Thymus (tissue), 11 donors: ENCODE measurements at regions not wholly inside any gene's neighbourhood (a gene's known extent, or its start where the extent isn't known, plus 50 kb on each side); places are given as distances from the start of the nearest gene placed in this dataset.

Experiments used
- DNase-seq, 9 donors: peaks; one replicate each; pipeline ENCODE4 v3.0.0-alpha.2; 2013; ENCODE audit warnings: low spot score in 9 of 9, low read depth in 6 of 9, missing footprints in 1 of 9
- H3K27ac ChIP-seq, 2 donors: one replicate each; pipeline ENCODE4 v1.5.1; 2013; ENCODE audit warnings: control low read depth in 1 of 2, low read depth in 1 of 2, low read length in 1 of 2, mild to moderate bottlenecking in 1 of 2, moderate library complexity in 1 of 2
- H3K27me3 ChIP-seq, 2 donors: one replicate each; pipeline ENCODE4 v1.5.1; 2013; ENCODE audit warnings: low read length in 1 of 2; ENCODE audit not compliant: control insufficient read depth in 2 of 2, insufficient read depth in 1 of 2
- H3K36me3 ChIP-seq, 2 donors: one replicate each; pipeline ENCODE4 v1.5.1; 2013; ENCODE audit warnings: low read length in 1 of 2, mild to moderate bottlenecking in 1 of 2, moderate library complexity in 1 of 2; ENCODE audit not compliant: control insufficient read depth in 2 of 2, insufficient read depth in 2 of 2
- H3K4me1 ChIP-seq, 2 donors: one replicate each; pipeline ENCODE4 v1.5.1; 2013; ENCODE audit warnings: low read length in 2 of 2; ENCODE audit not compliant: control insufficient read depth in 2 of 2, insufficient read depth in 2 of 2
- H3K4me3 ChIP-seq, 2 donors: one replicate each; pipeline ENCODE4 v1.5.1; 2013; ENCODE audit warnings: low read length in 2 of 2, control low read depth in 1 of 2, mild to moderate bottlenecking in 1 of 2
- H3K9me3 ChIP-seq, 2 donors: one replicate each; pipeline ENCODE4 v1.5.1; 2013; ENCODE audit warnings: low read length in 1 of 2, mild to moderate bottlenecking in 1 of 2; ENCODE audit not compliant: control insufficient read depth in 2 of 2, insufficient read depth in 1 of 2
- WGBS: extraction: QIAGEN DNeasy Blood & Tissue Kit; methylation state at CpG from one replicate; pipeline ENCODE4 v1.1.7; 2013; 5-methylcytosine and 5-hydroxymethylcytosine counted together
- donor health status: healthy.

DNA sequence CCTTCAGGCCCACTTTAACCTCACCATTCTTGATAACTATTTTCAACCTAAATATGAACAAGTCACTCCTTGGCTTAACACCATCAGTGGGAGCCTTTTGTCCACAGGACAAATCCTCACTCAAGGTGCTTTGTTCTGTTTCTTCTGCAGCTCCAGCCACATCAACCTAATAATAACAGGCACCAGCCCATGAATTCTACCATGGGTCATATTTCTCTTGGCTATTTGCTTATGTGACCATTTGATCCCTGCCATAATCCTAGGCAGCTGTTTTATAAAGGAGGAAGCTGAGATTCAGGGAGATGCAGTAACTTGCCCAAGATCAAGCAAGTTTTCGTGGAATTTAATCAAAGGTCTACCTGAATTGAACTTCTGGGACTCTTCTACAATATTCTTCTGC, 561.3 kb downstream of the DHX35 start:
- Histone ChIP-seq H3K27ac (no peak overlapping the region), H3K9me3 (no peaks in the 10 kb centered on the region), H3K4me3 (no peak overlapping the region), H3K36me3 (no peaks in the 10 kb centered on the region), H3K27me3 (no peaks in the 10 kb centered on the region), H3K4me1 (no peaks in the 10 kb centered on the region)
- no peak for DNase-seq
- 74% methylated on average over 1 of the region's 1 CpG for WGBS

DNA sequence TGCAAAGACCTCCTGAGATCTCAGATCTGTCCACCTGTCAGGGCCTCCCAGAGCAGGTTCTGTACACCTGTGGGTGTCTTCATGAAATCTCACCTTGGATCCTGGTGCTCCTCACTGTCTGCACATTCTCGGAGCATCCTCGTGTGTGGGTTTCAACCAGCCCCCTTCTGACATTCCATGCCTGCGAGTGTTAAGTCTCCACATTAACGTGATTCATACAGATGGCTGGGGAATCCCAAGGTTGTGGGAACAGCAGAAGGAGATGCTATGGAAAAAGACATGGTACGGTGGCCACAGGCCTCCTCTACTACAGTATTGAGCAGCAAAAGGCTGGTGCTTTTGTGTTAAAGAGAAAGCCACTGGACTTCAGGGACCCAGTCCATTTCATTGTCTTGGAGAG, 556.5 kb downstream of the DHX35 start:
- H3K36me3 ChIP-seq = no peaks in the 10 kb centered on the region
- H3K4me1 ChIP-seq = no peaks in the 10 kb centered on the region
- no peak overlapping the region for H3K27ac ChIP-seq
- WGBS = 94% methylated on average over 5 of the region's 5 CpGs
- no peak overlapping the region for H3K4me3 ChIP-seq
- no peak for DNase-seq
- no peaks in the 10 kb centered on the region for H3K9me3 ChIP-seq
- no peaks in the 10 kb centered on the region for H3K27me3 ChIP-seq

DNA sequence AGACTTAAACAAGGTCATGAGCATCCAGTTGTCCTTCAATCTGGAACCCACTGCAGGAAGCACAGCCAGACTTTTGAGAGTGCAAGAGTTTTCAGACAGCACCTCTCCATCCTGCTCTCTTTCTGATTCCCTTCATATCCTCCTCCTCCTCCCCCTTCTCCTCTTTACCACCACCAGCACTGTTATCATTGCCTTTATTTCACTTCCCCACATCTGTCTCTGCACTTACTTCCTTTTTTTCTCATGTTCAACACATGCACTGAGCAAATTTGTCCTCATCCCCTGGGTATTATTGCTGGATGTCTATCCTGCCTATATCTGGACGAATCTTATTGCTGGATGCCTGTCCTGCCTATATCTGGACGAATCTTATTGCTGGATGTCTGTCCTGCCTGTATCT, 554.8 kb downstream of the DHX35 start:
- 77% methylated on average over 2 of the region's 2 CpGs for WGBS
- Histone ChIP-seq H3K27me3 (no peaks in the 10 kb centered on the region), H3K9me3 (no peaks in the 10 kb centered on the region), H3K4me3 (no peak overlapping the region), H3K27ac (no peak overlapping the region), H3K36me3 (no peaks in the 10 kb centered on the region), H3K4me1 (no peaks in the 10 kb centered on the region)
- no peak for DNase-seq

- whole genome bisulfite sequencing = 92% methylated on average over 1 of the region's 1 CpG
- Histone ChIP-seq H3K27me3 (no peaks in the 10 kb centered on the region), H3K4me3 (no peak overlapping the region), H3K9me3 (no peaks in the 10 kb centered on the region), H3K4me1 (no peaks in the 10 kb centered on the region), H3K36me3 (no peaks in the 10 kb centered on the region), H3K27ac (no peak overlapping the region)
- no peak for DNase-seq
Measured at GRCh38 chr20:39504710-39505094, 542.6 kb downstream of the DHX35 start.

- Histone ChIP-seq H3K4me1 (no peaks in the 10 kb centered on the region), H3K27ac (no peak overlapping the region), H3K36me3 (no peaks in the 10 kb centered on the region), H3K4me3 (no peak overlapping the region), H3K9me3 (no peaks in the 10 kb centered on the region), H3K27me3 (no peaks in the 10 kb centered on the region)
- DNase-seq = no peak
- WGBS = 91% methylated on average over 4 of the region's 4 CpGs
Measured at GRCh38 chr20:39503902-39504709, 542.0 kb downstream of the DHX35 start.

DNA sequence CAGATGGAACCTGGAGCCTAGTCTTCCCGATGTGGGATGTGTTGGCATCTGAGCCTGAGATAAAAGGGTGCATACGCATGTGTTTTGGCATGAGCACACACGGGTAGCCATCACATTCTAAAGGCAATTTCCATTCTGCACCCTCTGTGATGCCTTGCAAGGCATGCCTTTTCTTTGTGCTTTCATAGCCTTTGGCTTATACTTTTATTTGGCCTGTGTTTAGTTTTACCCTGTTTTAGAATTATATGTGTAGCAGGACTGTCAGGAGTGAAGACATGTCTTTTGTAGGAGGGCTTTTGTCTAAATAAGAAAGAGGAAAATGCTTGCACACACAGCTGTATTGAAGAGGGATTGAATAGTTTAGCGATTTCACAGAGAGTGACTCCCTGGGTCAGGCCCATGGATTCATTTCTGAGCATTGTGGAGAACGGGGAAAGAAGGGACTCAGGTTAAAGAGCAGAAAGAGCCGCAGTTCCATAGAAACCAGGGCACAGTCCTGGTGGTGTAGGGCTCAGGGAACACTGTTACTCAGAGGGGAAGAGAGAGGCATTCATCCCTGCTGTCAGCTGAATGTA, 530.2 kb downstream of the DHX35 start:
- Histone ChIP-seq H3K9me3 (no peaks in the 10 kb centered on the region), H3K27ac (no peak overlapping the region), H3K4me3 (no peak overlapping the region), H3K36me3 (no peaks in the 10 kb centered on the region), H3K4me1 (no peaks in the 10 kb centered on the region), H3K27me3 (no peaks in the 10 kb centered on the region)
- no peak for DNase-seq
- WGBS = 91% methylated on average over 6 of the region's 6 CpGs

GRCh38 chr20:39491711-39492110, 529.6 kb downstream of the DHX35 start:
- H3K4me1 ChIP-seq = no peaks in the 10 kb centered on the region
- H3K27me3 ChIP-seq = no peaks in the 10 kb centered on the region
- DNase-seq = no peak
- no peak overlapping the region for H3K4me3 ChIP-seq
- 97% methylated on average over 1 of the region's 1 CpG for WGBS
- H3K27ac ChIP-seq = no peak overlapping the region
- no peaks in the 10 kb centered on the region for H3K9me3 ChIP-seq
- H3K36me3 ChIP-seq = no peaks in the 10 kb centered on the region

GRCh38 chr20:39489986-39490560, 527.9 kb downstream of the DHX35 start:
- Histone ChIP-seq H3K27ac (no peak overlapping the region), H3K4me3 (no peak overlapping the region), H3K36me3 (no peaks in the 10 kb centered on the region), H3K4me1 (no peaks in the 10 kb centered on the region), H3K27me3 (no peaks in the 10 kb centered on the region), H3K9me3 (no peaks in the 10 kb centered on the region)
- WGBS = 95% methylated on average over 2 of the region's 2 CpGs
- DNase-seq = no peak

GRCh38 chr20:39480276-39481043, 518.3 kb downstream of the DHX35 start:
- Histone ChIP-seq H3K9me3 (no peaks in the 10 kb centered on the region), H3K4me3 (no peak overlapping the region), H3K36me3 (no peaks in the 10 kb centered on the region), H3K4me1 (no peaks in the 10 kb centered on the region), H3K27me3 (no peaks in the 10 kb centered on the region), H3K27ac (no peak overlapping the region)
- WGBS = 86% methylated on average over 2 of the region's 2 CpGs
- DNase-seq = no peak
